Kidney epithelial cell (primary cell): ENCODE measurements at regions not wholly inside any gene's neighbourhood (a gene's known extent, or its start where the extent isn't known, plus 50 kb on each side); places are given as distances from the start of the nearest gene placed in this dataset.

Source experiments
- DNase-seq: peaks from one replicate; pipeline ENCODE4 v3.0.0-alpha.2; 2010; ENCODE audit warnings: low read depth
- H3K27me3 ChIP-seq: 2 replicates; pipeline ENCODE4 v1.6.0; 2011; ENCODE audit warnings: low read length; ENCODE audit not compliant: control insufficient read depth, insufficient read depth
- H3K36me3 ChIP-seq: 2 replicates; pipeline ENCODE4 v1.5.1; 2011; ENCODE audit warnings: low read length; ENCODE audit not compliant: control insufficient read depth, insufficient read depth
- H3K4me3 ChIP-seq: 2 replicates; pipeline ENCODE4 v1.5.1; 2011; ENCODE audit warnings: low read depth, mild to moderate bottlenecking, control low read depth, low read length
- CTCF ChIP-seq: IDR thresholded peaks from 2 replicates; pipeline ENCODE4 v1.5.1; 2011; ENCODE audit warnings: mild to moderate bottlenecking, moderate library complexity, low read length, control low read depth, inconsistent platforms; ENCODE audit not compliant: insufficient read depth, poor library complexity, severe bottlenecking

GRCh38 chr13:74389056-74389455 lies 254.9 kb upstream of the KLF12 start:
- TF ChIP-seq CTCF, result no peak
- Histone ChIP-seq H3K4me3 (no peak overlapping the region), H3K27me3 (no peaks in the 10 kb centered on the region), H3K36me3 (no peaks in the 10 kb centered on the region)
- DNase-seq, result no peak

GRCh38 chr13:74388626-74389025 lies 254.4 kb upstream of the KLF12 start:
- DNase-seq, result no peak
- Histone ChIP-seq H3K4me3 (no peak overlapping the region), H3K36me3 (no peaks in the 10 kb centered on the region), H3K27me3 (no peaks in the 10 kb centered on the region)
- TF ChIP-seq CTCF, result no peak

GRCh38 chr13:74372511-74372910 lies 238.3 kb upstream of the KLF12 start:
- no peak for DNase-seq
- no peak overlapping the region for H3K4me3 ChIP-seq
- no peaks in the 10 kb centered on the region for H3K27me3 ChIP-seq
- no peak for TF ChIP-seq CTCF
- H3K36me3 ChIP-seq, result no peaks in the 10 kb centered on the region

GRCh38 chr13:74367193-74367592 lies 233.0 kb upstream of the KLF12 start:
- no peak overlapping the region for H3K4me3 ChIP-seq
- no peak for DNase-seq
- TF ChIP-seq CTCF, result no peak

GRCh38 chr13:74361274-74361673 lies 227.1 kb upstream of the KLF12 start:
- DNase-seq, result no peak
- no peak for TF ChIP-seq CTCF
- Histone ChIP-seq H3K36me3 (no peaks in the 10 kb centered on the region), H3K4me3 (no peak overlapping the region), H3K27me3 (no peaks in the 10 kb centered on the region)

More at GRCh38 chr13:74367193-74367592, 233.0 kb upstream of the KLF12 start:
- no peaks in the 10 kb centered on the region for H3K27me3 ChIP-seq
- no peaks in the 10 kb centered on the region for H3K36me3 ChIP-seq

- Histone ChIP-seq H3K4me3 (no peak overlapping the region), H3K36me3 (no peaks in the 10 kb centered on the region), H3K27me3 (no peaks in the 10 kb centered on the region)
- no peak for TF ChIP-seq CTCF
- no peak for DNase-seq
These were observed 212.8 kb upstream of the KLF12 start for GRCh38 chr13:74346960-74347359.
